ENCODE measurements at regions not wholly inside any gene's neighbourhood (a gene's known extent, or its start where the extent isn't known, plus 50 kb on each side); places are given as distances from the start of the nearest gene placed in this dataset.

DNA sequence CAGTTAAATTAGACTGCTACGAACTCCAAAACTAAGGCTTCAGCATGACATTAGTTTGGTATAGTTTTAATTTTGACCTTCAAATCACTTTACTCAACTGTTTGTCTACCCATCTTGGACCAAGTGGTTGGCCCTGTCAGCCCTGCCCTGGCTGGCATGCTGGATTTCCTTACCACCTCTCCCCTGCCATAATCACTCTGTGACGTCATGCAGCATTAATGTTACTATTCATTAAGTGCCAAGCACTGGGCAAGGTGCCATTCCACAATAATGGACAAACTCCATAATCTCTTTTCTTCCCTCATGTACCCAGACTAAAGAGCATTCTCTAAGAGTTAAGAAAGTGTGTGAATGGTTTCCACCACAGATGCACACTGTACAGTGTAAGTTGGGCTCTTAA, 277.0 kb upstream of the INTU start:
- H3K4me3 ChIP-seq (ENCODE audit: low read length in 3 of 3), result no peak overlapping the region
- no peak for FAIRE-seq
- no peaks in the 10 kb centered on the region for H3K36me3 ChIP-seq (ENCODE audit: control insufficient read depth in 2 of 3, insufficient read depth in 3 of 3, low read length in 3 of 3)
- TF ChIP-seq, protein P1, sequence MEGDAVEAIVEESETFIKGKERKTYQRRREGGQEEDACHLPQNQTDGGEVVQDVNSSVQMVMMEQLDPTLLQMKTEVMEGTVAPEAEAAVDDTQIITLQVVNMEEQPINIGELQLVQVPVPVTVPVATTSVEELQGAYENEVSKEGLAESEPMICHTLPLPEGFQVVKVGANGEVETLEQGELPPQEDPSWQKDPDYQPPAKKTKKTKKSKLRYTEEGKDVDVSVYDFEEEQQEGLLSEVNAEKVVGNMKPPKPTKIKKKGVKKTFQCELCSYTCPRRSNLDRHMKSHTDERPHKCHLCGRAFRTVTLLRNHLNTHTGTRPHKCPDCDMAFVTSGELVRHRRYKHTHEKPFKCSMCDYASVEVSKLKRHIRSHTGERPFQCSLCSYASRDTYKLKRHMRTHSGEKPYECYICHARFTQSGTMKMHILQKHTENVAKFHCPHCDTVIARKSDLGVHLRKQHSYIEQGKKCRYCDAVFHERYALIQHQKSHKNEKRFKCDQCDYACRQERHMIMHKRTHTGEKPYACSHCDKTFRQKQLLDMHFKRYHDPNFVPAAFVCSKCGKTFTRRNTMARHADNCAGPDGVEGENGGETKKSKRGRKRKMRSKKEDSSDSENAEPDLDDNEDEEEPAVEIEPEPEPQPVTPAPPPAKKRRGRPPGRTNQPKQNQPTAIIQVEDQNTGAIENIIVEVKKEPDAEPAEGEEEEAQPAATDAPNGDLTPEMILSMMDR (IDR thresholded peaks at IDR 0.05; ENCODE audit: borderline replicate concordance, extremely low read depth, insufficient read depth), result no peak
- no peak for DNase-seq
- no peak overlapping the region for H3K9ac ChIP-seq (ENCODE audit: low read length in 3 of 3)
- H3K27ac ChIP-seq (ENCODE audit: low read depth in 2 of 2, low read length in 2 of 2), result no peak overlapping the region
- no peaks in the 10 kb centered on the region for H3K4me1 ChIP-seq (ENCODE audit: control insufficient read depth in 2 of 3, insufficient read depth in 2 of 3, low read depth in 1 of 3, low read length in 3 of 3)
- H3K9me3 ChIP-seq (ENCODE audit: control insufficient read depth in 2 of 3, insufficient read depth in 1 of 3, low read length in 3 of 3), result no peaks in the 10 kb centered on the region
- intact Hi-C loops (cut with DNase I), result no loop called here
- H3K27me3 ChIP-seq (ENCODE audit: control insufficient read depth, insufficient read depth, low read length), result no peaks in the 10 kb centered on the region

DNA sequence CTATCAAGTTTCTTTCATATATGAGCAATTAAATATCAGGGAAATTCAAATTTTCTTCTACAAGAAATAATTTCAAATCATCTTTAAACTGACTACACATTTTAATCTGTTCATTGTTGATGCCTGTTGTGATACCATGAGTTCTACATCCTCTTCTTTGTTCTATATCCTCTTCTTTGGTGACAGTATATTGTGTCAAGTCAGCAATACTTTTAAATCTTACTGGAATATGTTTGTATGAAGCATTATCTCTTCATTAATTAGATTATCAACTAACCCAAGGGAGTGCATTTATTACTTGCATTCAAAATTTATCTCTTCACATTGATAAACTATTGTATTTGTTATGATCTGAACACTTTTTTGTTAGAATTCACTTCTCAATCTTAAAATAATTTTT, 275.0 kb upstream of the INTU start:
- H3K36me3 ChIP-seq (ENCODE audit: control insufficient read depth in 2 of 3, insufficient read depth in 3 of 3, low read length in 3 of 3), result no peaks in the 10 kb centered on the region
- no peaks in the 10 kb centered on the region for H3K27me3 ChIP-seq (ENCODE audit: control insufficient read depth, insufficient read depth, low read length)
- no peak overlapping the region for H3K4me3 ChIP-seq (ENCODE audit: low read length in 3 of 3)
- intact Hi-C loops (cut with DNase I), result no loop called here
- FAIRE-seq, result no peak
- no peak overlapping the region for H3K27ac ChIP-seq (ENCODE audit: low read depth in 2 of 2, low read length in 2 of 2)
- H3K4me1 ChIP-seq (ENCODE audit: control insufficient read depth in 2 of 3, insufficient read depth in 2 of 3, low read depth in 1 of 3, low read length in 3 of 3), result no peaks in the 10 kb centered on the region
- no peak overlapping the region for H3K9ac ChIP-seq (ENCODE audit: low read length in 3 of 3)
- no peak for DNase-seq
- H3K9me3 ChIP-seq (ENCODE audit: control insufficient read depth in 2 of 3, insufficient read depth in 1 of 3, low read length in 3 of 3), result no peaks in the 10 kb centered on the region
- TF ChIP-seq, protein P1 (IDR thresholded peaks at IDR 0.05; ENCODE audit: borderline replicate concordance, extremely low read depth, insufficient read depth), result no peak

DNA sequence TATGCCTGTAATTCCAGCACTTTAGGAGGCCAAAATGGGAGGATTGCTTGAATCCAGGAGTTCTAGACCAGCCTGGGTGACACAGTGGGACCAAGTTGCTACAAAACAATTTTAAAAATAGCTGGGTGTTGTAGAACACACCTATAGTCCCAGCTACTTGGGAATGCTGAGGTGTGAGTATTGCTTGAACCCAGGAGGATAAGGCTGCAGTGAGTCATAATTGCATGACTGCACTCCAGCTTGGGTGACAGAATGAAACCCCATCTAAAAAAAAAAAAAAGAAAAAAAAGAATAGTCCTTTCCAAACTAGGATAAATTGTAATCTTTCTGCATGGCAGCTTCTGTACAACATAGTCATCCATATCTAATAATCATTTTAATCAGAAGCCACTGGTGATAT, 270.1 kb upstream of the INTU start:
- DNase-seq, result no peak
- Histone ChIP-seq H3K27me3 (ENCODE audit: control insufficient read depth, insufficient read depth, low read length) (no peaks in the 10 kb centered on the region), H3K36me3 (ENCODE audit: control insufficient read depth in 2 of 3, insufficient read depth in 3 of 3, low read length in 3 of 3) (no peaks in the 10 kb centered on the region), H3K4me3 (ENCODE audit: low read length in 3 of 3) (no peak overlapping the region), H3K27ac (ENCODE audit: low read depth in 2 of 2, low read length in 2 of 2) (no peak overlapping the region), H3K4me1 (ENCODE audit: control insufficient read depth in 2 of 3, insufficient read depth in 2 of 3, low read depth in 1 of 3, low read length in 3 of 3) (no peaks in the 10 kb centered on the region), H3K9me3 (ENCODE audit: control insufficient read depth in 2 of 3, insufficient read depth in 1 of 3, low read length in 3 of 3) (no peaks in the 10 kb centered on the region), H3K9ac (ENCODE audit: low read length in 3 of 3) (no peak overlapping the region)
- TF ChIP-seq, protein P1 (IDR thresholded peaks at IDR 0.05; ENCODE audit: borderline replicate concordance, extremely low read depth, insufficient read depth), result no peak
- no peak for FAIRE-seq
- intact Hi-C loops (cut with DNase I), result no loop called here

DNA sequence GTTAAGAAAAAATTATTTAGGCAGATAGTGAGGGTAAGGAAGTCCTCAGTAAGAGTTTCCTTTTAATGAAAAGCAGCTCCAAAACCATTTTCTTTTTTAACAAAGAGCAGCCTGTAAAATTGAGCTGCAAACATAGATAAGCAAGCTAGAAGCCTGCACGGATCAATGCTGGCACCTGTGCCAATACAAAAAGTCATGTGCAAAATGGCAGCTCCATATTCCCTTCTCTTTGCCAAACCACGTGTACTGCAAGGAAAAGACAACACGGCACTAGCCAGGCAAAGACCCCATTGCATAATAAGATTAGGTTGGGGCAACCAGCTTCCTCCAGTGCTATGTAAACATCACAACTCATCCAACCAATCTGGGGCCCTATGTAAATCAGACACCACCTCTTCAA, 268.4 kb upstream of the INTU start:
- no peak overlapping the region for H3K27ac ChIP-seq (ENCODE audit: low read depth in 2 of 2, low read length in 2 of 2)
- TF ChIP-seq, protein P1 (IDR thresholded peaks at IDR 0.05; ENCODE audit: borderline replicate concordance, extremely low read depth, insufficient read depth), result no peak
- no peaks in the 10 kb centered on the region for H3K9me3 ChIP-seq (ENCODE audit: control insufficient read depth in 2 of 3, insufficient read depth in 1 of 3, low read length in 3 of 3)
- no peaks in the 10 kb centered on the region for H3K4me1 ChIP-seq (ENCODE audit: control insufficient read depth in 2 of 3, insufficient read depth in 2 of 3, low read depth in 1 of 3, low read length in 3 of 3)
- FAIRE-seq (no peak), DNase-seq (no peak)
- H3K4me3 ChIP-seq (ENCODE audit: low read length in 3 of 3), result no peak overlapping the region
- intact Hi-C loops (cut with DNase I), result no loop called here
- no peaks in the 10 kb centered on the region for H3K36me3 ChIP-seq (ENCODE audit: control insufficient read depth in 2 of 3, insufficient read depth in 3 of 3, low read length in 3 of 3)
- H3K9ac ChIP-seq (ENCODE audit: low read length in 3 of 3), result no peak overlapping the region
- no peaks in the 10 kb centered on the region for H3K27me3 ChIP-seq (ENCODE audit: control insufficient read depth, insufficient read depth, low read length)

All from kidney (tissue), 13 donors.